ENCODE measurements at regions not wholly inside any gene's neighbourhood (a gene's known extent, or its start where the extent isn't known, plus 50 kb on each side); places are given as distances from the start of the nearest gene placed in this dataset.

- no peak for DNase-seq (ENCODE audit: low spot score)
Observed at GRCh38 chr11:116112087-116112935, 608.1 kb upstream of the CADM1 start.

- DNase-seq (ENCODE audit: low spot score) = no peak
Observed at GRCh38 chr11:116111546-116111945, 607.3 kb upstream of the CADM1 start.

- DNase-seq (ENCODE audit: low spot score) = no peak
Observed at GRCh38 chr11:116110802-116111201, 606.6 kb upstream of the CADM1 start.

GRCh38 chr11:116110356-116110755, 606.1 kb upstream of the CADM1 start:
- DNase-seq (ENCODE audit: low spot score) = no peak

- peak; percentile 27 for DNase-seq (ENCODE audit: low spot score)
Observed at GRCh38 chr11:116109228-116109627, 605.0 kb upstream of the CADM1 start.

GRCh38 chr11:116108161-116108560, 603.9 kb upstream of the CADM1 start:
- no peak for DNase-seq (ENCODE audit: low spot score)

GRCh38 chr11:116107229-116107628, 603.0 kb upstream of the CADM1 start:
- no peak for DNase-seq (ENCODE audit: low spot score)

GRCh38 chr11:116104498-116105174, 600.4 kb upstream of the CADM1 start:
- DNase-seq (ENCODE audit: low spot score) = no peak

- DNase-seq (ENCODE audit: low spot score) = no peak
Observed at GRCh38 chr11:116101902-116102301, 597.7 kb upstream of the CADM1 start.

GRCh38 chr11:116100016-116100415, 595.8 kb upstream of the CADM1 start:
- DNase-seq (ENCODE audit: low spot score) = no peak

- DNase-seq (ENCODE audit: low spot score) = no peak
Observed at GRCh38 chr11:116099541-116099940, 595.3 kb upstream of the CADM1 start.

- DNase-seq (ENCODE audit: low spot score) = no peak
Observed at GRCh38 chr11:116096272-116096995, 592.2 kb upstream of the CADM1 start.

GRCh38 chr11:116093481-116094270, 589.5 kb upstream of the CADM1 start:
- DNase-seq (ENCODE audit: low spot score) = no peak

GRCh38 chr11:116093065-116093464, 588.9 kb upstream of the CADM1 start:
- no peak for DNase-seq (ENCODE audit: low spot score)

GRCh38 chr11:116086426-116086825, 582.2 kb upstream of the CADM1 start:
- DNase-seq (ENCODE audit: low spot score) = no peak

- DNase-seq (ENCODE audit: low spot score) = no peak
Observed at GRCh38 chr11:116085031-116085635, 580.9 kb upstream of the CADM1 start.

- no peak for DNase-seq (ENCODE audit: low spot score)
Observed at GRCh38 chr11:116084511-116084910, 580.3 kb upstream of the CADM1 start.

GRCh38 chr11:116082256-116082655, 578.0 kb upstream of the CADM1 start:
- no peak for DNase-seq (ENCODE audit: low spot score)

- no peak for DNase-seq (ENCODE audit: low spot score)
Observed at GRCh38 chr11:116079580-116079979, 575.4 kb upstream of the CADM1 start.

GRCh38 chr11:116078101-116078591, 573.9 kb upstream of the CADM1 start:
- DNase-seq (ENCODE audit: low spot score) = no peak

GRCh38 chr11:116077092-116077491, 572.9 kb upstream of the CADM1 start:
- no peak for DNase-seq (ENCODE audit: low spot score)

Data from kidney capillary endothelial cell (primary cell).